ENCODE measurements at regions not wholly inside any gene's neighbourhood (a gene's known extent, or its start where the extent isn't known, plus 50 kb on each side); places are given as distances from the start of the nearest gene placed in this dataset.

- no peak for DNase-seq
These were observed 143.4 kb upstream of the DSCAM start for GRCh38 chr21:40990366-40990765.

- DNase-seq = no peak
These were observed 150.9 kb upstream of the DSCAM start for GRCh38 chr21:40997831-40998230.

- DNase-seq = no peak
These were observed 153.9 kb upstream of the DSCAM start for GRCh38 chr21:41000838-41001237.

- DNase-seq = no peak
These were observed 159.7 kb upstream of the DSCAM start for GRCh38 chr21:41006636-41007035.

- DNase-seq = no peak
These were observed 159.6 kb upstream of the BACE2 start for GRCh38 chr21:41008351-41008750.

- no peak for DNase-seq
These were observed 159.0 kb upstream of the BACE2 start for GRCh38 chr21:41008974-41009373.

- no peak for DNase-seq
These were observed 158.4 kb upstream of the BACE2 start for GRCh38 chr21:41009398-41010100.

- no peak for DNase-seq
These were observed 157.9 kb upstream of the BACE2 start for GRCh38 chr21:41010101-41010435.

- no peak for DNase-seq
These were observed 156.7 kb upstream of the BACE2 start for GRCh38 chr21:41011098-41011731.

GRCh38 chr21:41011951-41012366 is 156.0 kb upstream of the BACE2 start:
- DNase-seq = no peak

GRCh38 chr21:41012425-41012824 is 155.5 kb upstream of the BACE2 start:
- no peak for DNase-seq

- DNase-seq = no peak
These were observed 151.5 kb upstream of the BACE2 start for GRCh38 chr21:41016472-41016871.

- DNase-seq = no peak
These were observed 149.5 kb upstream of the BACE2 start for GRCh38 chr21:41018431-41018830.

GRCh38 chr21:41023936-41024335 is 144.0 kb upstream of the BACE2 start:
- no peak for DNase-seq

GRCh38 chr21:41024341-41024740 is 143.6 kb upstream of the BACE2 start:
- no peak for DNase-seq

- no peak for DNase-seq
These were observed 143.2 kb upstream of the BACE2 start for GRCh38 chr21:41024746-41025254.

- no peak for DNase-seq
These were observed 138.4 kb upstream of the BACE2 start for GRCh38 chr21:41029571-41029970.

- DNase-seq = no peak
These were observed 136.2 kb upstream of the BACE2 start for GRCh38 chr21:41031701-41032220.

- no peak for DNase-seq
These were observed 135.4 kb upstream of the BACE2 start for GRCh38 chr21:41032541-41032940.

- DNase-seq = no peak
These were observed 130.7 kb upstream of the BACE2 start for GRCh38 chr21:41037212-41037611.

- no peak for DNase-seq
These were observed 130.0 kb upstream of the BACE2 start for GRCh38 chr21:41037936-41038335.

- DNase-seq = no peak
These were observed 124.9 kb upstream of the BACE2 start for GRCh38 chr21:41043014-41043413.

GRCh38 chr21:41045534-41046268 is 122.3 kb upstream of the BACE2 start:
- no peak for DNase-seq

GRCh38 chr21:41048145-41048544 is 119.8 kb upstream of the BACE2 start:
- DNase-seq = no peak

All from CD4-positive, alpha-beta T cell treated with Interleukin-6 for 4 hours (primary cell).